22Rv1 (cell line): ENCODE measurements at regions not wholly inside any gene's neighbourhood (a gene's known extent, or its start where the extent isn't known, plus 50 kb on each side); places are given as distances from the start of the nearest gene placed in this dataset.

ENCODE experiments used
- CTCF ChIP-seq: fragments of 450-650 bp; IDR thresholded peaks from 2 replicates; pipeline ENCODE4 v1.5.1; 2017; ENCODE audit warnings: mild to moderate bottlenecking
- ZFX ChIP-seq: fragments of 450-650 bp; IDR thresholded peaks from 2 replicates; pipeline ENCODE4 v1.6.1; 2017; ENCODE audit warnings: antibody characterized with exemption, borderline replicate concordance

GRCh38 chr1:59063501-59063900 is 233.4 kb upstream of the FGGY start:
- TF ChIP-seq CTCF (no peak), ZFX (no peak)
